Neural cell (in vitro differentiated cells): ENCODE measurements at regions not wholly inside any gene's neighbourhood (a gene's known extent, or its start where the extent isn't known, plus 50 kb on each side); places are given as distances from the start of the nearest gene placed in this dataset.

Source experiments
- H2AFZ ChIP-seq: fragments of 200-600, 300-800 bp; sonication (generic), shearing (Covaris generic); 2 replicates; pipeline ENCODE4 v1.6.0; 2014; ENCODE audit warnings: low read depth, mild to moderate bottlenecking, antibody characterized with exemption, low read length, moderate library complexity
- H3F3A ChIP-seq: fragments of 200-600 bp; shearing (Covaris generic); 2 replicates; pipeline ENCODE4 v1.6.1; 2016; ENCODE audit warnings: mild to moderate bottlenecking, moderate library complexity, mixed read lengths, antibody characterized with exemption, low read length; ENCODE audit not compliant: insufficient read depth, poor library complexity, severe bottlenecking
- H3K27ac ChIP-seq: fragments of 200-600, 300-800 bp; sonication (generic), shearing (Covaris generic); 2 replicates; pipeline ENCODE4 v1.5.1; 2014; ENCODE audit warnings: mild to moderate bottlenecking, low read length, moderate library complexity
- H3K27me3 ChIP-seq: fragments of 300-800, 200-600 bp; sonication (generic), shearing (Covaris generic); 2 replicates; pipeline ENCODE4 v1.6.0; 2014; ENCODE audit warnings: mild to moderate bottlenecking, low read depth, low read length, moderate library complexity; ENCODE audit not compliant: insufficient read depth
- H3K36me3 ChIP-seq: fragments of 300-800, 200-600 bp; sonication (generic), shearing (Covaris generic); 2 replicates; pipeline ENCODE4 v1.5.1; 2014; ENCODE audit warnings: mild to moderate bottlenecking, antibody characterized with exemption, low read length, moderate library complexity; ENCODE audit not compliant: insufficient read depth
- H3K4me2 ChIP-seq: fragments of 300-800, 200-600 bp; sonication (generic), shearing (Covaris generic); 2 replicates; pipeline ENCODE4 v1.6.0; 2014; ENCODE audit warnings: mild to moderate bottlenecking, low read length
- H3K4me3 ChIP-seq: fragments of 300-800, 200-600 bp; sonication (generic), shearing (Covaris generic); 2 replicates; pipeline ENCODE4 v1.5.1; 2014; ENCODE audit warnings: mild to moderate bottlenecking, low read length, moderate library complexity
- H3K79me2 ChIP-seq: fragments of 200-600 bp; shearing (Covaris generic); replicated peaks from 2 replicates; pipeline ENCODE4 v1.6.0; 2014; ENCODE audit warnings: mild to moderate bottlenecking, low read length, moderate library complexity; ENCODE audit not compliant: insufficient read depth
- H3K9ac ChIP-seq: fragments of 300-800, 200-600 bp; sonication (generic), shearing (Covaris generic); 2 replicates; pipeline ENCODE4 v1.6.1; 2016; ENCODE audit warnings: mild to moderate bottlenecking, low read length, mixed read lengths
- H3K9me2 ChIP-seq: fragments of 200-600 bp; shearing (Covaris generic); 2 replicates; pipeline ENCODE4 v1.6.1; 2016; ENCODE audit warnings: mild to moderate bottlenecking, low read length, mixed read lengths; ENCODE audit not compliant: insufficient read depth
- H3K9me3 ChIP-seq: fragments of 200-600, 300-800 bp; sonication (generic), shearing (Covaris generic); 2 replicates; pipeline ENCODE4 v1.6.1; 2016; ENCODE audit warnings: mild to moderate bottlenecking, mixed run types, low read length, moderate library complexity, mixed read lengths
- H4K20me1 ChIP-seq: fragments of 200-600 bp; shearing (Covaris generic); 2 replicates; pipeline ENCODE4 v1.6.1; 2016; ENCODE audit warnings: mild to moderate bottlenecking, mixed run types; ENCODE audit not compliant: insufficient read depth
- CTCF ChIP-seq: fragments of 450-650 bp; IDR thresholded peaks from 2 replicates; pipeline ENCODE4 v1.5.1; 2014; ENCODE audit warnings: antibody characterized with exemption, mild to moderate bottlenecking, moderate library complexity; ENCODE audit not compliant: poor library complexity, severe bottlenecking
- EP300 ChIP-seq: fragments of 450-650 bp; conservative IDR thresholded peaks from 2 replicates; pipeline ENCODE4 v1.6.1; 2014; ENCODE audit warnings: antibody characterized with exemption, mild to moderate bottlenecking, moderate library complexity; ENCODE audit not compliant: poor library complexity, severe bottlenecking
- EZH2 ChIP-seq: fragments of 200-600, 300-800 bp; shearing (Covaris generic), sonication (generic); IDR thresholded peaks from 2 replicates; pipeline ENCODE4 v1.6.1; 2014; ENCODE audit warnings: antibody characterized with exemption, low read length, borderline replicate concordance, mild to moderate bottlenecking; ENCODE audit not compliant: insufficient read depth, poor library complexity, severe bottlenecking
- MXI1 ChIP-seq: fragments of 450-650 bp; conservative IDR thresholded peaks from 2 replicates; pipeline ENCODE4 v1.6.1; 2014; ENCODE audit warnings: antibody characterized with exemption, mild to moderate bottlenecking; ENCODE audit not compliant: poor library complexity, severe bottlenecking
- POLR2AphosphoS5 ChIP-seq: IDR thresholded peaks from 2 replicates; pipeline ENCODE4 v1.6.1; 2012
- RAD21 ChIP-seq: fragments of 450-650 bp; conservative IDR thresholded peaks from 2 replicates; pipeline ENCODE4 v1.6.1; 2014; ENCODE audit warnings: antibody characterized with exemption, mild to moderate bottlenecking, moderate library complexity
- REST ChIP-seq: IDR thresholded peaks from 2 replicates; pipeline ENCODE4 v1.6.1; 2012; ENCODE audit warnings: borderline replicate concordance
- SMC3 ChIP-seq: fragments of 450-650 bp; conservative IDR thresholded peaks from 2 replicates; pipeline ENCODE4 v1.6.1; 2014; ENCODE audit warnings: antibody characterized with exemption, mild to moderate bottlenecking, moderate library complexity; ENCODE audit not compliant: poor library complexity
- TAF1 ChIP-seq: IDR thresholded peaks from 2 replicates; pipeline ENCODE4 v1.6.1; 2012; ENCODE audit warnings: low read depth

- Histone ChIP-seq H3K9me2 (no peaks in the 10 kb centered on the region), H3K9ac (no peak overlapping the region), H3K4me2 (no peak overlapping the region), H4K20me1 (no peaks in the 10 kb centered on the region), H3K36me3 (no peaks in the 10 kb centered on the region), H3K4me3 (no peak overlapping the region), H3K27ac (no peak overlapping the region), H2AFZ (no peak overlapping the region), H3F3A (no peaks in the 10 kb centered on the region), H3K79me2 (no peaks in the 10 kb centered on the region), H3K9me3 (no peaks in the 10 kb centered on the region), H3K27me3 (no peaks in the 10 kb centered on the region)
- TF ChIP-seq MXI1 (no peak), RAD21 (no peak), POLR2AphosphoS5 (no peak), CTCF (no peak), SMC3 (no peak), EZH2 (no peak), REST (no peak), TAF1 (no peak), EP300 (no peak)
Observed at GRCh38 chr3:175965036-175965435, 1105.9 kb downstream of the NAALADL2 start.

GRCh38 chr3:175957427-175957826 is 1098.3 kb downstream of the NAALADL2 start:
- Histone ChIP-seq H3K36me3 (no peaks in the 10 kb centered on the region), H4K20me1 (no peaks in the 10 kb centered on the region), H3K27ac (no peak overlapping the region), H3K9ac (no peak overlapping the region), H3K27me3 (no peaks in the 10 kb centered on the region), H3K4me2 (no peak overlapping the region), H3K4me3 (no peak overlapping the region), H3F3A (no peaks in the 10 kb centered on the region), H2AFZ (no peak overlapping the region), H3K9me3 (no peaks in the 10 kb centered on the region), H3K79me2 (no peaks in the 10 kb centered on the region), H3K9me2 (no peaks in the 10 kb centered on the region)
- TF ChIP-seq SMC3 (no peak), EP300 (no peak), REST (no peak), RAD21 (no peak), POLR2AphosphoS5 (no peak)
